CD14-positive monocyte (primary cell): ENCODE measurements at regions not wholly inside any gene's neighbourhood (a gene's known extent, or its start where the extent isn't known, plus 50 kb on each side); places are given as distances from the start of the nearest gene placed in this dataset.

Experiments used
- DNase-seq, 3 donors: peaks; one replicate each; pipeline ENCODE4 v3.0.0-alpha.2; 2011 to 2022
- H2AFZ ChIP-seq: 2 replicates; pipeline ENCODE4 v1.6.0; 2012; ENCODE audit warnings: mild to moderate bottlenecking, low read depth, low read length, inconsistent platforms; ENCODE audit not compliant: insufficient read depth, poor library complexity, severe bottlenecking
- H3K27ac ChIP-seq, 2 donors: 1 replicate in 1 of 2; 2 replicates in 1 of 2; pipeline ENCODE4 v1.5.1; 2012 to 2013; ENCODE audit warnings: low read length in 2 of 2, control low read depth in 1 of 2, inconsistent platforms in 1 of 2, low read depth in 1 of 2, mild to moderate bottlenecking in 1 of 2
- H3K27me3 ChIP-seq, 2 donors: one replicate each; pipeline versions ENCODE4 v1.6.0 to v1.6.1; 2011 to 2013; ENCODE audit warnings: low read length in 2 of 2; ENCODE audit not compliant: control insufficient read depth in 2 of 2, insufficient read depth in 2 of 2
- H3K36me3 ChIP-seq, 2 donors: replicated peaks in 1 of 2; 1 replicate in 1 of 2; 2 replicates in 1 of 2; pipeline versions ENCODE4 v1.5.1 to v1.6.1; 2012 to 2013; ENCODE audit warnings: low read length in 2 of 2, control low read depth in 1 of 2, inconsistent platforms in 1 of 2, mild to moderate bottlenecking in 1 of 2; ENCODE audit not compliant: insufficient read depth in 2 of 2, control insufficient read depth in 1 of 2
- H3K4me1 ChIP-seq, 2 donors: 1 replicate in 1 of 2; 2 replicates in 1 of 2; pipeline versions ENCODE4 v1.5.1 to v1.6.1; 2012 to 2013; ENCODE audit warnings: low read length in 2 of 2, control low read depth in 1 of 2, inconsistent platforms in 1 of 2, mild to moderate bottlenecking in 1 of 2, moderate library complexity in 1 of 2; ENCODE audit not compliant: insufficient read depth in 2 of 2, control insufficient read depth in 1 of 2
- H3K4me2 ChIP-seq: replicated peaks from 2 replicates; pipeline ENCODE3; 2012; ENCODE audit warnings: low read length, moderate library complexity, mild to moderate bottlenecking; ENCODE audit not compliant: poor library complexity, severe bottlenecking; ENCODE audit errors: extremely low read depth
- H3K4me3 ChIP-seq, 3 experiments: fragments of 200-600 bp in 1 of 3; sonication (generic) in 1 of 3; replicated peaks in 1 of 3; 1 replicate in 2 of 3; 2 replicates in 1 of 3; pipeline ENCODE4 v1.5.1; 2011 to 2013; ENCODE audit warnings: low read length in 3 of 3, mild to moderate bottlenecking in 3 of 3, control low read depth in 2 of 3, low read depth in 2 of 3, inconsistent platforms in 1 of 3, moderate library complexity in 1 of 3
- H3K79me2 ChIP-seq: 2 replicates; pipeline ENCODE4 v1.6.0; 2012; ENCODE audit warnings: mild to moderate bottlenecking, control low read depth, inconsistent platforms, low read length, moderate library complexity; ENCODE audit not compliant: insufficient read depth
- H3K9ac ChIP-seq: 2 replicates; pipeline ENCODE4 v1.6.0; 2017; ENCODE audit warnings: low read length, mild to moderate bottlenecking; ENCODE audit not compliant: insufficient read depth, poor library complexity, severe bottlenecking
- H3K9me3 ChIP-seq, 2 donors: replicated peaks in 1 of 2; 1 replicate in 1 of 2; 2 replicates in 1 of 2; pipeline versions ENCODE4 v1.5.1 to v1.6.1; 2012 to 2013; ENCODE audit warnings: low read length in 2 of 2, control low read depth in 1 of 2; ENCODE audit not compliant: control insufficient read depth in 1 of 2, insufficient read depth in 1 of 2
- H4K20me1 ChIP-seq: 2 replicates; pipeline ENCODE4 v1.6.0; 2012; ENCODE audit warnings: mild to moderate bottlenecking, low read length, control low read depth, moderate library complexity; ENCODE audit not compliant: insufficient read depth
- H3K27ac Mint-ChIP-seq, 7 donors: one replicate each; pipeline ENCODE4 v1.8.0; 2020; ENCODE audit warnings: mild to moderate bottlenecking in 7 of 7, mixed read lengths in 7 of 7, moderate library complexity in 6 of 7, inconsistent platforms in 2 of 7
- H3K27me3 Mint-ChIP-seq, 3 donors: one replicate each; pipeline ENCODE4 v1.8.0; 2021 to 2022; ENCODE audit warnings: low read depth in 3 of 3, mild to moderate bottlenecking in 3 of 3, mixed read lengths in 3 of 3, moderate library complexity in 3 of 3, inconsistent platforms in 1 of 3
- H3K36me3 Mint-ChIP-seq, 2 donors: one replicate each; pipeline ENCODE4 v1.8.0; 2020; ENCODE audit warnings: mixed read lengths in 2 of 2, inconsistent platforms in 1 of 2, mild to moderate bottlenecking in 1 of 2
- H3K4me1 Mint-ChIP-seq: one replicate; pipeline ENCODE4 v1.8.0; 2020; ENCODE audit warnings: mild to moderate bottlenecking, mixed read lengths
- H3K4me3 Mint-ChIP-seq, 2 donors: one replicate each; pipeline ENCODE4 v1.8.0; 2020; ENCODE audit warnings: mild to moderate bottlenecking in 2 of 2, mixed read lengths in 2 of 2, moderate library complexity in 1 of 2
- H3K9me3 Mint-ChIP-seq, 7 donors: one replicate each; pipeline ENCODE4 v1.8.0; 2020 to 2022; ENCODE audit warnings: mixed read lengths in 7 of 7, mild to moderate bottlenecking in 6 of 7, moderate library complexity in 6 of 7, inconsistent platforms in 2 of 7
- WGBS: methylation state at CpG from one replicate; pipeline ENCODE4 v1.1.5; 2013; ENCODE audit warnings: missing lambda C conversion rate; ENCODE audit not compliant: insufficient coverage; 5-methylcytosine and 5-hydroxymethylcytosine counted together
- intact Hi-C, 2 donors: fragments of 100-400 bp; cut with micrococcal nuclease; formaldehyde crosslinking; loops; one replicate each; pipeline versions ENCODE4 v1.15.0 to v1.15.1; 2023
- TF ChIP-seq, protein P1 (sequence below): fragments of 200-600 bp; IDR thresholded peaks from one replicate; pipeline ENCODE4 v1.8.0; 2022; ENCODE audit warnings: antibody characterized with exemption, mild to moderate bottlenecking

DNA sequence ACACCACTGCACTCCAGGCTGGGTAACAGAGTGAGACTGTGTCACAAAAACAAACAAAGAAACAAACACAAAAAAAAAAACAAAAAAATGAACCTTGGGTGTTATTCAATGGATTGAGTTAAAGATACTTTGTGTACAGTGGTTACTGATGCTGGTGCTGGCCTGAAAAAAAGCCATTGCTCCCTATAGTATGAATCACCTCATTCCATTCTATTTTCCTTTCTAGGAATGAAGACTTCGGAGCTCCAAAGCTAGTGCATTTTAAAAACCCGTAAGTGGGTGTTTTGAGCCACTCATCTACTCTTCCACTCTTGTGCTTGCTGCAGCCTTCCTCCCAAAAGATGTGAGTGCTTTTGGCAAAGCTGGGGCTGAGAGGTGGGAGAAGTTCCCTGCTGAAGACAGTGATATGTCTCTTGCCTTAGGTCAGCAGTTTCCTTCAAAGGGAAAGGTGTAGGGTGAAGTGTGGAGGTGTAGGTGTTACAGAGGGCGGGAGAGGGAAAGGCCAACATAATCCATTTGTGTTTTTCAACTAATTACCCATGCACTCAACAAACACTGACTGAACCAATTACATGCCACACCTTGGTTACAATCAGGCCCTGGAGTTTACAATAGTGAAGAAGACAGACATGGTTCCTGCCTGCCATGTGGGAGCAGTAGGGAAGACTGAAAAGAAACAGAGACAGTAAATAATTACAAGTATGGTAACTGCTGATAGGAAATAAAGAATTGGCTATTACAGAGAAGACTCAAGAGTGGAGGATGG, 55.0 kb upstream of the SERBP1 start:
- no peak overlapping the region for H2AFZ ChIP-seq
- H3K4me3 ChIP-seq, result no peak overlapping the region
- DNase-seq, result no peak
- H3K27me3 ChIP-seq, result no peaks in the 10 kb centered on the region
- intact Hi-C loops, result no loop called here
- no peaks in the 10 kb centered on the region for H3K79me2 ChIP-seq
- no peaks in the 10 kb centered on the region for H3K36me3 Mint-ChIP-seq
- no peak overlapping the region for H3K4me2 ChIP-seq
- WGBS, result no CpG with 5 or more reads among the region's 3 CpGs
- TF ChIP-seq, protein P1, sequence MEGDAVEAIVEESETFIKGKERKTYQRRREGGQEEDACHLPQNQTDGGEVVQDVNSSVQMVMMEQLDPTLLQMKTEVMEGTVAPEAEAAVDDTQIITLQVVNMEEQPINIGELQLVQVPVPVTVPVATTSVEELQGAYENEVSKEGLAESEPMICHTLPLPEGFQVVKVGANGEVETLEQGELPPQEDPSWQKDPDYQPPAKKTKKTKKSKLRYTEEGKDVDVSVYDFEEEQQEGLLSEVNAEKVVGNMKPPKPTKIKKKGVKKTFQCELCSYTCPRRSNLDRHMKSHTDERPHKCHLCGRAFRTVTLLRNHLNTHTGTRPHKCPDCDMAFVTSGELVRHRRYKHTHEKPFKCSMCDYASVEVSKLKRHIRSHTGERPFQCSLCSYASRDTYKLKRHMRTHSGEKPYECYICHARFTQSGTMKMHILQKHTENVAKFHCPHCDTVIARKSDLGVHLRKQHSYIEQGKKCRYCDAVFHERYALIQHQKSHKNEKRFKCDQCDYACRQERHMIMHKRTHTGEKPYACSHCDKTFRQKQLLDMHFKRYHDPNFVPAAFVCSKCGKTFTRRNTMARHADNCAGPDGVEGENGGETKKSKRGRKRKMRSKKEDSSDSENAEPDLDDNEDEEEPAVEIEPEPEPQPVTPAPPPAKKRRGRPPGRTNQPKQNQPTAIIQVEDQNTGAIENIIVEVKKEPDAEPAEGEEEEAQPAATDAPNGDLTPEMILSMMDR, result no peak
- no peak overlapping the region for H3K27ac ChIP-seq
- H4K20me1 ChIP-seq, result no peaks in the 10 kb centered on the region
- H3K27me3 Mint-ChIP-seq, result peaks cover 0 to 2% (median 2%) of the 10 kb centered on the region in 3 donors
- H3K4me3 Mint-ChIP-seq, result no peak overlapping the region
- H3K4me1 ChIP-seq, result no peaks in the 10 kb centered on the region
- H3K27ac Mint-ChIP-seq, result peak overlapping the region in 1 of 7 donors; percentile 15
- H3K4me1 Mint-ChIP-seq, result no peaks in the 10 kb centered on the region
- no peak overlapping the region for H3K9ac ChIP-seq
- H3K9me3 Mint-ChIP-seq, result peaks cover 0 to 4% (median 0%) of the 10 kb centered on the region in 7 donors
- no peaks in the 10 kb centered on the region for H3K9me3 ChIP-seq
- no peaks in the 10 kb centered on the region for H3K36me3 ChIP-seq

GRCh38 chr1:67489643-67490042, 59.4 kb upstream of the SERBP1 start:
- peak overlapping the region in 1 of 7 donors; percentile 16 for H3K27ac Mint-ChIP-seq
- Histone ChIP-seq H3K4me2 (no peak overlapping the region), H3K36me3 (no peaks in the 10 kb centered on the region), H3K79me2 (no peaks in the 10 kb centered on the region), H4K20me1 (no peaks in the 10 kb centered on the region), H3K27me3 (no peaks in the 10 kb centered on the region), H3K27ac (no peak overlapping the region), H3K4me3 (no peak overlapping the region), H3K9me3 (no peaks in the 10 kb centered on the region), H2AFZ (no peak overlapping the region), H3K9ac (no peak overlapping the region), H3K4me1 (no peaks in the 10 kb centered on the region)
- WGBS, result no CpG with 5 or more reads among the region's 1 CpG
- peaks cover 0 to 4% (median 0%) of the 10 kb centered on the region in 3 donors for H3K27me3 Mint-ChIP-seq
- TF ChIP-seq, protein P1, result no peak
- DNase-seq, result no peak
- peaks cover 0 to 2% (median 0%) of the 10 kb centered on the region in 7 donors for H3K9me3 Mint-ChIP-seq
- no peaks in the 10 kb centered on the region for H3K36me3 Mint-ChIP-seq
- no peaks in the 10 kb centered on the region for H3K4me1 Mint-ChIP-seq
- no peak overlapping the region for H3K4me3 Mint-ChIP-seq
- intact Hi-C loops, result no loop called here
